BLaER1 treated with 17β-estradiol and CSF1 and Interleukin-3, amounts not matched to agents 10 nM and 100 nM (cell line): ENCODE measurements at regions not wholly inside any gene's neighbourhood (a gene's known extent, or its start where the extent isn't known, plus 50 kb on each side); places are given as distances from the start of the nearest gene placed in this dataset.

ENCODE experiments used
- H3K27ac ChIP-seq, 11 experiments: shearing (Covaris generic); formaldehyde crosslinking; 2 replicates each; pipeline ENCODE4 v1.8.1; 2022
- H3K27me3 ChIP-seq, 11 experiments: shearing (Covaris generic); formaldehyde crosslinking; 2 replicates each; pipeline ENCODE4 v1.8.1; 2022
- H3K36me3 ChIP-seq, 11 experiments: shearing (Covaris generic); formaldehyde crosslinking; 2 replicates each; pipeline ENCODE4 v1.8.1; 2022
- H3K4me1 ChIP-seq, 10 experiments: shearing (Covaris generic); formaldehyde crosslinking; 2 replicates each; pipeline ENCODE4 v1.8.1; 2022
- H3K4me2 ChIP-seq, 11 experiments: shearing (Covaris generic); formaldehyde crosslinking; 2 replicates each; pipeline ENCODE4 v1.8.1; 2022
- H3K4me3 ChIP-seq, 10 experiments: shearing (Covaris generic); formaldehyde crosslinking; 2 replicates each; pipeline ENCODE4 v1.8.1; 2022
- H3K9ac ChIP-seq, 11 experiments: shearing (Covaris generic); formaldehyde crosslinking; 2 replicates each; pipeline ENCODE4 v1.8.1; 2022
- H3K9me3 ChIP-seq, 11 experiments: shearing (Covaris generic); formaldehyde crosslinking; replicated peaks in 1 of 11; 2 replicates each; pipeline ENCODE4 v1.8.1; 2022
- H4K20me1 ChIP-seq, 11 experiments: shearing (Covaris generic); formaldehyde crosslinking; 2 replicates each; pipeline ENCODE4 v1.8.1; 2022
- Cebpa-rat ChIP-seq, 11 experiments: shearing (Covaris generic); IDR thresholded peaks; 2 replicates each; pipeline ENCODE4 v1.8.1; 2022

GRCh38 chr2:120586507-120587278 is 149.0 kb upstream of the GLI2 start:
- H3K4me2 ChIP-seq = peak overlapping the region; percentile 82 to 96 (median 90)
- peak overlapping the region in 8 of 11 experiments; percentile 27 to 54 (median 46); a peak in 12 of 22 replicates for H3K27ac ChIP-seq
- TF ChIP-seq Cebpa-rat (IDR thresholded peaks at IDR 0.05) = no peak
- H4K20me1 ChIP-seq = no peaks in the 10 kb centered on the region; a peak in 1 of 22 replicates
- peaks cover 31 to 45% (median 38%) of the 10 kb centered on the region in 11 experiments for H3K27me3 ChIP-seq
- peak overlapping the region; percentile 20 to 64 (median 48) for H3K4me3 ChIP-seq
- peak overlapping the region; percentile 27 to 68 (median 58); a peak in 18 of 22 replicates for H3K9ac ChIP-seq
- H3K9me3 ChIP-seq = peaks cover 15 to 36% (median 25%) of the 10 kb centered on the region in 11 experiments; a peak in 21 of 22 replicates
- no peaks in the 10 kb centered on the region for H3K36me3 ChIP-seq
- H3K4me1 ChIP-seq = peaks cover 14 to 38% (median 25%) of the 10 kb centered on the region in 10 experiments; a peak in 19 of 20 replicates

DNA sequence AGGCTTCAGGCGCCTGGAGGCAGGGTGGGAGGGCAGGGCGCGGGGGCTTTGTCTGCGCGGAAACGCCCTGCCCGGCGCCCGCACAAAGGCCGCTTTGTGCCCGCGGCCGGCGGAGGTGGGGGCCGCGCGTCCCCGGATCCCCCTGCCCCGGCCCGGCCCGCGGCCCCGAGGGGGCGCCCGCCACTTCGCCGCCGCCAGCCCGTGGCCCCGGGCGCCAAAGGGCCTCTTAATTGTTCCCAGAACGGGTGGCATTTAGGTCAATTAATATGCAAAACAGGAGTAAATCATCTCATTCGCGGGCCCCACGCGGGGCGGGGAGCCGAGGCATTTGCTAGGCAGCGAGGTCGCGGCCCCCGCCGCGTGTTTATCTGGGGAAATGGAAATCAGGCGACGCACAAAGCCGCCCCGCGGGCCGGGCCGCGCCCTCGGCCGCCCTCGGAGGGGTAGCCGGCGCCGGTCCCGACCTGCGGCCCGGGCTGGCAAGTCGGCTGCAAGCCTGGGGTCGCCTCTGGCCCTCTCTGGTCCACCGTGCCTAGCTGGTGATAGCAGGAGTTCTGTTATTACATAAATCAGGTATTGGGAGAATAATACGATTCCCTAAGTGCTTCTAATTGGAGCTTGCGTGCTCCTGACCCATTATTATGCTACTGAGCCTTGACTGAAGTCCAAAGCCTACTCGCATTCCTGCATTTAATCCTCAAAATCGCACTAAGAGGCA is 148.2 kb upstream of the GLI2 start:
- no peaks in the 10 kb centered on the region for H3K36me3 ChIP-seq
- H3K27me3 ChIP-seq = peaks cover 31 to 45% (median 38%) of the 10 kb centered on the region in 11 experiments
- no peaks in the 10 kb centered on the region; a peak in 1 of 22 replicates for H4K20me1 ChIP-seq
- peak overlapping the region; percentile 82 to 96 (median 90) for H3K4me2 ChIP-seq
- peak overlapping the region; percentile 20 to 64 (median 48) for H3K4me3 ChIP-seq
- TF ChIP-seq Cebpa-rat (IDR thresholded peaks at IDR 0.05) = no peak
- peaks cover 15 to 36% (median 25%) of the 10 kb centered on the region in 11 experiments; a peak in 21 of 22 replicates for H3K9me3 ChIP-seq
- H3K9ac ChIP-seq = peak overlapping the region; percentile 20 to 68 (median 58); a peak in 18 of 22 replicates
- H3K27ac ChIP-seq = peak overlapping the region in 7 of 11 experiments; percentile 27 to 54 (median 47); a peak in 10 of 22 replicates
- H3K4me1 ChIP-seq = peaks cover 14 to 38% (median 25%) of the 10 kb centered on the region in 10 experiments; a peak in 19 of 20 replicates

GRCh38 chr2:120587997-120588336 is 147.7 kb upstream of the GLI2 start:
- Histone ChIP-seq H3K9ac (no peak overlapping the region), H4K20me1 (no peaks in the 10 kb centered on the region; a peak in 1 of 22 replicates), H3K36me3 (no peaks in the 10 kb centered on the region), H3K27me3 (peaks cover 31 to 45% (median 38%) of the 10 kb centered on the region in 11 experiments), H3K4me3 (peak overlapping the region in 1 of 10 experiments; percentile 49; a peak in 2 of 20 replicates), H3K9me3 (peaks cover 15 to 36% (median 22%) of the 10 kb centered on the region in 11 experiments; a peak in 21 of 22 replicates), H3K27ac (no peak overlapping the region), H3K4me1 (peaks cover 14 to 38% (median 25%) of the 10 kb centered on the region in 10 experiments; a peak in 19 of 20 replicates), H3K4me2 (peak overlapping the region; percentile 82 to 96 (median 90); a peak in 19 of 22 replicates)
- TF ChIP-seq Cebpa-rat (IDR thresholded peaks at IDR 0.05) = no peak

- Histone ChIP-seq H3K27ac (no peak overlapping the region), H3K9ac (no peak overlapping the region), H4K20me1 (no peaks in the 10 kb centered on the region; a peak in 1 of 22 replicates), H3K27me3 (peaks cover 31 to 45% (median 38%) of the 10 kb centered on the region in 11 experiments), H3K4me2 (peak overlapping the region in 5 of 11 experiments; percentile 7 to 36 (median 24); a peak in 8 of 22 replicates), H3K9me3 (peaks cover 4 to 19% (median 9%) of the 10 kb centered on the region in 11 experiments; a peak in 20 of 22 replicates), H3K4me1 (peaks cover 14 to 44% (median 26%) of the 10 kb centered on the region in 10 experiments; a peak in 19 of 20 replicates), H3K4me3 (no peak overlapping the region), H3K36me3 (no peaks in the 10 kb centered on the region)
- TF ChIP-seq Cebpa-rat (IDR thresholded peaks at IDR 0.05) = no peak
These were observed 145.7 kb upstream of the GLI2 start for GRCh38 chr2:120589771-120590608.

DNA sequence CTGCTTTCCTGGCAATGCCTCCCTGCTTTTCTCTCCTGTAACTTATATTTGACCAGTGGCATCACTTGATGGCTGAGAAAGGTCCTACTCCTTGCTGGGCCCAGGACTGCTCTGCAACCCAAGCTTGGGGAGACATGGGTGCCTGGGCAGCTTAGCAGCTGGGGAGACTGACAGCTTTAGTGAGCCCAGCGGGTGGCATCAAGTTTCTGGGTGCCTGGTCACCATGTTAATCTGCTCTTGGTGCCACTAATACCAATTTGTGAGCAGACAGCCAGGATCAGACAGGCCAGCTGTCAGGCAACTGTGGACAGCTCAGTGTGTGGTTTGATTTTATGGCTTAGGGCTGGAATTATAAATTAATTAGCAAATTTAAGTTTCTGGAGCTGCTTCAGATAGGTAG is 144.8 kb upstream of the GLI2 start:
- TF ChIP-seq Cebpa-rat (IDR thresholded peaks at IDR 0.05) = no peak
- H3K27ac ChIP-seq = no peak overlapping the region
- H4K20me1 ChIP-seq = no peaks in the 10 kb centered on the region; a peak in 1 of 22 replicates
- peaks cover 17 to 49% (median 30%) of the 10 kb centered on the region in 10 experiments for H3K4me1 ChIP-seq
- H3K4me3 ChIP-seq = no peak overlapping the region
- H3K27me3 ChIP-seq = peaks cover 31 to 42% (median 38%) of the 10 kb centered on the region in 11 experiments
- H3K36me3 ChIP-seq = no peaks in the 10 kb centered on the region
- no peak overlapping the region for H3K9ac ChIP-seq
- H3K9me3 ChIP-seq = peaks cover 0 to 11% (median under 1%) of the 10 kb centered on the region in 11 experiments; a peak in 9 of 22 replicates
- H3K4me2 ChIP-seq = peak overlapping the region in 2 of 11 experiments; percentile 36; a peak in 1 of 22 replicates

DNA sequence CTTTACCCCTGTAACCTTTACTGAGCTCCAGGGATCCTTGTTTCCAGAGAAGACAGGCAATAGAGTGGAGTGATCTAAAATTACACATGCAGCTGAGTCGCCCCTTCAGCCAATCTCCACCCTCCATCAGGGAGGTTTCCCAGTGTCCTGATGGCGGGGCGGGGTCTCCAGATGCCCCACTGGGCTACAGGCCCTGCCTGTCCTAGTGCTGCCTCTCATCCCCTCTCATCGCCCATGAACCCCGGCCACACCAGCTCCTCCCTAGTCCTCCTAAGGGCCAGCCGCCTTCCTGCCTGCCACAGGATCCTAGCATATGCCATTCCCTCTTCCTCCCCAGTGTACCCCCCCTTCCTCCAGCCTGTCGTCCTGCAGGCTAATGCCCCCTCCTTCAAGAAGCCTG is 144.1 kb upstream of the GLI2 start:
- Histone ChIP-seq H3K9me3 (peaks cover 0 to 3% (median 0%) of the 10 kb centered on the region in 11 experiments; a peak in 6 of 22 replicates), H3K4me2 (no peak overlapping the region), H3K9ac (no peak overlapping the region), H3K4me1 (peaks cover 23 to 52% (median 30%) of the 10 kb centered on the region in 10 experiments), H3K36me3 (no peaks in the 10 kb centered on the region), H3K27me3 (peaks cover 28 to 35% (median 32%) of the 10 kb centered on the region in 11 experiments), H3K4me3 (no peak overlapping the region), H3K27ac (no peak overlapping the region), H4K20me1 (no peaks in the 10 kb centered on the region; a peak in 1 of 22 replicates)
- TF ChIP-seq Cebpa-rat (IDR thresholded peaks at IDR 0.05) = no peak

- Histone ChIP-seq H3K9me3 (no peaks in the 10 kb centered on the region), H3K27me3 (peaks cover 23 to 30% (median 27%) of the 10 kb centered on the region in 11 experiments), H3K27ac (no peak overlapping the region), H3K4me2 (no peak overlapping the region), H3K4me1 (peaks cover 23 to 52% (median 30%) of the 10 kb centered on the region in 10 experiments), H3K36me3 (no peaks in the 10 kb centered on the region), H4K20me1 (no peaks in the 10 kb centered on the region; a peak in 1 of 22 replicates), H3K9ac (no peak overlapping the region), H3K4me3 (no peak overlapping the region)
- no peak for TF ChIP-seq Cebpa-rat (IDR thresholded peaks at IDR 0.05)
These were observed 143.6 kb upstream of the GLI2 start for GRCh38 chr2:120592084-120592483.
